Astrocyte of the spinal cord (primary cell): ENCODE measurements at regions not wholly inside any gene's neighbourhood (a gene's known extent, or its start where the extent isn't known, plus 50 kb on each side); places are given as distances from the start of the nearest gene placed in this dataset.

Experiments used
- DNase-seq: peaks from one replicate; pipeline ENCODE4 v3.0.0; 2011; ENCODE audit warnings: low read depth, low spot score
- H3K4me3 ChIP-seq: 2 replicates; pipeline ENCODE4 v1.5.1; 2011; ENCODE audit warnings: low read depth, mild to moderate bottlenecking, low read length, moderate library complexity
- in situ Hi-C: cut with HindIII; loops from 2 replicates; pipeline ENCODE4 v1.10.0; 2017; ENCODE audit warnings: low sequenced_read_pairs
- TF ChIP-seq, protein P1 (sequence below): IDR thresholded peaks from 2 replicates; pipeline ENCODE4 v1.5.1; 2012; ENCODE audit warnings: low read depth, mild to moderate bottlenecking, low read length, inconsistent platforms

DNA sequence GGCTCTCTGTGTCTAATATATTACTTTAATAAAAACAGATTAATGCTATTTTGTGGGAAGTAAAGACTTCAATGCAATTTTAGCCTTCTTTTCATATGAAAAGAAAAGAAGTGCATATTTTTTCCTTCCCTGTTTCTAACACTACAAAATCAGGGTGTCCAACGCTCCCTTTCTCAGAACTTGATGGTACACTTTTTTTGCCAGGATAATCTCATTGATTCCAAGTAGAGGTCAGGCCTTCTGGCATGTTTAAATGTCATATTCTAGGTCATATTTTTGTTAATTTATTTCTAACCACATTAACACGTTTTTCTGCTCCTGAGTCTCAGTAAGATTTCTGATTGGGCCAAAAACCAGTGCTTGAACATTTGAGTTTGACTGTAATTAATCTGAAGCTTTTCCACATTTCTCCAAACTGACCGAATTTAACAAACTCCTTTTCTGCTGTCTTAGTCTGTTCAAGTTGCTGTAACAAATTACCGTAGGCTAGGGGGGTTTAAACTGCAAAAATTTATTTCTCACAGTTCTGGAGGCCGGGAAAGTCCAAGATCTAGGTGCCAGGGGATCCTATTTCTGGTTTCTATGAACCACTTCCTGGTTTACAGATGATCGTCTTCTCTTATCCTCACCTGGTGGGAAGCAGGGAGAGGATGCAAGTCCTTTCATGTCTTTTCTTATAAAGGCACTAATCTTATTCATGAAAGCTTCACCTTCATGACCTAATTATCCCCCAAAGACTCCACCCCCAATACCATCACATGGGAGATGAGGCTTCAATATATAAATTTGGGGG is 63.2 kb upstream of the ELL2 start:
- DNase-seq = no peak
- in situ Hi-C loops = no loop called here
- H3K4me3 ChIP-seq = no peak overlapping the region
- TF ChIP-seq, protein P1, sequence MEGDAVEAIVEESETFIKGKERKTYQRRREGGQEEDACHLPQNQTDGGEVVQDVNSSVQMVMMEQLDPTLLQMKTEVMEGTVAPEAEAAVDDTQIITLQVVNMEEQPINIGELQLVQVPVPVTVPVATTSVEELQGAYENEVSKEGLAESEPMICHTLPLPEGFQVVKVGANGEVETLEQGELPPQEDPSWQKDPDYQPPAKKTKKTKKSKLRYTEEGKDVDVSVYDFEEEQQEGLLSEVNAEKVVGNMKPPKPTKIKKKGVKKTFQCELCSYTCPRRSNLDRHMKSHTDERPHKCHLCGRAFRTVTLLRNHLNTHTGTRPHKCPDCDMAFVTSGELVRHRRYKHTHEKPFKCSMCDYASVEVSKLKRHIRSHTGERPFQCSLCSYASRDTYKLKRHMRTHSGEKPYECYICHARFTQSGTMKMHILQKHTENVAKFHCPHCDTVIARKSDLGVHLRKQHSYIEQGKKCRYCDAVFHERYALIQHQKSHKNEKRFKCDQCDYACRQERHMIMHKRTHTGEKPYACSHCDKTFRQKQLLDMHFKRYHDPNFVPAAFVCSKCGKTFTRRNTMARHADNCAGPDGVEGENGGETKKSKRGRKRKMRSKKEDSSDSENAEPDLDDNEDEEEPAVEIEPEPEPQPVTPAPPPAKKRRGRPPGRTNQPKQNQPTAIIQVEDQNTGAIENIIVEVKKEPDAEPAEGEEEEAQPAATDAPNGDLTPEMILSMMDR = no peak

DNA sequence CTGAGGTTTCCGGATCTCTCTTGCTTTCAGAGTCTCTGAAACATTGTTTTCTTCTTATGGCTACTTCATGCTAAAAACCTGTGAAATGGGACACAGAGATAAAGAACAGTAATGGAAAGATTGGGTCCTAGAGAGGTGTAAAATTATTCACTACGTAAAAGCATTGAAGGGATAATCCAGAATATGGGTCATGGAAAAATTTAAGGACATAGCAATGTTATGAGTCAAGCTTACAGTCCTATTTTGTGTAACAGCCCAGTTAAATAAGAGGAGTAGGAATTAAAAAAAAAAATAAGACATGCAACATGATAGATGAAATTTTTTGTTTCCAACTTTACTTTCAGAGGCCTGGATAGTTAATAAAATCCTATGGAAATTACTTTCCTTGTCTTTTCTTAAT is 61.9 kb upstream of the ELL2 start:
- peak; percentile 55 for DNase-seq
- TF ChIP-seq, protein P1 = no peak
- H3K4me3 ChIP-seq = no peak overlapping the region
- in situ Hi-C loops = no loop called here

DNA sequence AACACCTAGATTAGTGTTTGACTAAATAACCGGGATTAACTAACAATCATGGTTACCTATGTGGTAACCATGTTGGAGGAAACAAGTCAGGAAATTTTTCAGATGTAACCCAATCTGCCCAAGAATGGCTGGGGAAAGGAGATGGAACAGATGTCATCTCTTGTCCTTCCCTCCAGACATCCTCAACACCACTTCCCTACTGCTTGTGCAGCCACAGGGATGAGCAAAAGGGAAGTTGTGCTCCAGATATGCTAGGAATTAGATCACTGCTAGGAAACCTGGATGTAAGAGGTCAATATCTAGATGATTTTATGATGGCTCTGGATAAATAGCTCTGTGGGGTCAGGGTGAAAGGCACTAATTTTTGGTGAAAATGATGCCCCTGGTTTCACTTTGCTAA is 61.3 kb upstream of the ELL2 start:
- DNase-seq = no peak
- in situ Hi-C loops = no loop called here
- no peak overlapping the region for H3K4me3 ChIP-seq
- TF ChIP-seq, protein P1 = no peak

DNA sequence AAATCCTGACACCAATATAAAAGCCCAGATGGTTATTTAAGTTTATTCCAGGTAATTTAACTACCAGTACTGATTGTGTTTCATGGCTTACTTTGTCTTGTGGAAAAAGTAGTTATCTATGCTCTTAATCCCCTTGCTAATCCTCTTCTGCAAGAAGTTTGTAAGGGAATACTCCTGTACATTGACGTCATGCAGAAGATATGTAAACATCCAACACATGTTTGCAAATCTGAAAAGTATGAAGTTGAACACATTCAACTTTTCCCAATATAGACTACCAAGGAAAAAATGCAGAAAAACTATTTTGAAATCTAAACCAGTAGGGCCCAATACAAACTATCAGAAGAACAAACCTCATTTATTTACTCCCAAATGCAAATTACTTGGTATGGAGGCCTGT is 56.3 kb upstream of the ELL2 start:
- TF ChIP-seq, protein P1 = no peak
- peak; percentile 76 for DNase-seq
- no peak overlapping the region for H3K4me3 ChIP-seq
- in situ Hi-C loops = no loop called here

DNA sequence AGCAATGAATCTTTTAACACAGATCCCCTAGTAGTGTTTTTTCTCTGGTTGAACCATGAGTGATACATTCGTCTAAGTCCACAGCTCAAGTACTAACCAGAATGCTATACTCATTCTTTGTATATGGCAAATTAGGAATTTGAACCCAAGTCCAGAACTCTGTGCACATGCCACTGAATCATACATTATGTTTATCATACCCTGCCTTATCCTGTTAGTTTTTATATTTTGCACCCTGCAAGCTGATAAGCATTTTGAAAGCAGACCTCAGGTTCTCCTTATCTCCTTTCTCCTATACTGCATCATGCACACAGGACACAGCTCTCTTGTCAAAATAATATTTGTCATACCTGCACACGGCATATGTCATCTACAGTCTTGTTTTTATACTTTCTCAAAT is 54.6 kb upstream of the ELL2 start:
- in situ Hi-C loops = no loop called here
- no peak for DNase-seq
- TF ChIP-seq, protein P1 = no peak
- H3K4me3 ChIP-seq = no peak overlapping the region

DNA sequence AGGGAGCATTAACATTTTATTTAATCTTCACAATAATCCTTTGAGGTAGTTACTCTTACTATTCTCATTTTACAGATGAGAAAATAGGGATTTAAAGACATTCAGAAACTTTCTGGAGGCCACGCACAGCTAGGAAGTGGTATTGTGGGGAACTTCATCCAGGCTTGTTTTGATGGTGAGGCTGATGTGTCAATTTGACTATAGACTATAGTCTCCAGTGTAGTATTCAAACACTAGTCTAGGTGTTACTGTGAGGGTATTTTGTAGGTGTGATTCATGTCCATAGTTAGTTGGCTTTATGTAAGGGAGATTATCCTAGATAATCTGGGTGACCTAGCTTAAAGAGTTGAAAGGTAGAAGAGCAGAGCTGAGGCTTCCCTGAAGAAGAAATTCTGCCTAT is 54.1 kb upstream of the ELL2 start:
- in situ Hi-C loops = no loop called here
- no peak overlapping the region for H3K4me3 ChIP-seq
- TF ChIP-seq, protein P1 = no peak
- no peak for DNase-seq
